SU-DHL-6 (cell line): ENCODE measurements at regions not wholly inside any gene's neighbourhood (a gene's known extent, or its start where the extent isn't known, plus 50 kb on each side); places are given as distances from the start of the nearest gene placed in this dataset.

Source experiments
- H2AFZ ChIP-seq: fragments of 200-600 bp; sonication (generic); 2 replicates; pipeline ENCODE4 v1.6.1; 2014; ENCODE audit warnings: low read depth, mild to moderate bottlenecking, moderate library complexity, mixed read lengths, antibody characterized with exemption, low read length; ENCODE audit not compliant: severe bottlenecking
- H3F3A ChIP-seq: fragments of 200-600 bp; shearing (Covaris generic); 2 replicates; pipeline ENCODE4 v1.6.0; 2016; ENCODE audit warnings: antibody characterized with exemption, mild to moderate bottlenecking; ENCODE audit not compliant: insufficient read depth
- H3K27ac ChIP-seq: fragments of 200-600 bp; sonication (generic); 2 replicates; pipeline ENCODE4 v1.5.1; 2016; ENCODE audit warnings: low read depth, mild to moderate bottlenecking, low read length, moderate library complexity, mixed read lengths
- H3K27me3 ChIP-seq: fragments of 200-600 bp; sonication (generic), shearing (Covaris generic); 2 replicates; pipeline ENCODE4 v1.6.0; 2014; ENCODE audit warnings: mild to moderate bottlenecking, low read length
- H3K36me3 ChIP-seq: fragments of 200-600 bp; sonication (generic); 2 replicates; pipeline ENCODE4 v1.6.1; 2014; ENCODE audit warnings: mild to moderate bottlenecking, low read length, mixed read lengths
- H3K4me2 ChIP-seq: fragments of 300-600, 200-600 bp; shearing (Covaris generic), sonication (generic); 2 replicates; pipeline ENCODE4 v1.6.0; 2014; ENCODE audit warnings: low read length, low read depth, mild to moderate bottlenecking; ENCODE audit not compliant: poor library complexity, severe bottlenecking
- H3K4me3 ChIP-seq: fragments of 200-600 bp; sonication (generic); 2 replicates; pipeline ENCODE4 v1.5.1; 2014; ENCODE audit warnings: antibody characterized with exemption, low read length, mild to moderate bottlenecking, mixed read lengths; ENCODE audit not compliant: insufficient read depth, poor library complexity, severe bottlenecking
- H3K79me2 ChIP-seq: fragments of 200-600 bp; sonication (generic); 2 replicates; pipeline ENCODE4 v1.6.1; 2014; ENCODE audit warnings: mild to moderate bottlenecking, low read length, moderate library complexity; ENCODE audit not compliant: insufficient read depth
- H3K9ac ChIP-seq: fragments of 200-600 bp; sonication (generic); 2 replicates; pipeline ENCODE4 v1.7.0; 2014; ENCODE audit warnings: mild to moderate bottlenecking, low read length
- H3K9me2 ChIP-seq: fragments of 200-600 bp; sonication (generic); replicated peaks from 2 replicates; pipeline ENCODE4 v1.6.1; 2014; ENCODE audit warnings: low read length; ENCODE audit not compliant: insufficient read depth
- H3K9me3 ChIP-seq: fragments of 200-600 bp; sonication (generic); 2 replicates; pipeline ENCODE4 v1.6.1; 2014; ENCODE audit warnings: low read length, mixed read lengths; ENCODE audit not compliant: insufficient read depth
- H4K20me1 ChIP-seq: fragments of 200-600 bp; sonication (generic); 2 replicates; pipeline ENCODE4 v1.6.1; 2014; ENCODE audit warnings: low read depth, mild to moderate bottlenecking, antibody characterized with exemption, low read length, moderate library complexity, mixed read lengths
- EZH2phosphoT487 ChIP-seq: fragments of 200-600 bp; sonication (generic), shearing (Covaris generic); conservative IDR thresholded peaks from 2 replicates; pipeline ENCODE4 v1.6.1; 2018; ENCODE audit warnings: mild to moderate bottlenecking, antibody characterized with exemption, low read length, moderate library complexity, mixed read lengths
- TF ChIP-seq, protein P1 (sequence below): fragments of 200-600 bp; sonication (generic); IDR thresholded peaks from one replicate; pipeline ENCODE4 v1.5.1; 2017; ENCODE audit warnings: antibody characterized with exemption, mild to moderate bottlenecking, low read length, moderate library complexity; ENCODE audit not compliant: insufficient read depth, poor library complexity, severe bottlenecking

DNA sequence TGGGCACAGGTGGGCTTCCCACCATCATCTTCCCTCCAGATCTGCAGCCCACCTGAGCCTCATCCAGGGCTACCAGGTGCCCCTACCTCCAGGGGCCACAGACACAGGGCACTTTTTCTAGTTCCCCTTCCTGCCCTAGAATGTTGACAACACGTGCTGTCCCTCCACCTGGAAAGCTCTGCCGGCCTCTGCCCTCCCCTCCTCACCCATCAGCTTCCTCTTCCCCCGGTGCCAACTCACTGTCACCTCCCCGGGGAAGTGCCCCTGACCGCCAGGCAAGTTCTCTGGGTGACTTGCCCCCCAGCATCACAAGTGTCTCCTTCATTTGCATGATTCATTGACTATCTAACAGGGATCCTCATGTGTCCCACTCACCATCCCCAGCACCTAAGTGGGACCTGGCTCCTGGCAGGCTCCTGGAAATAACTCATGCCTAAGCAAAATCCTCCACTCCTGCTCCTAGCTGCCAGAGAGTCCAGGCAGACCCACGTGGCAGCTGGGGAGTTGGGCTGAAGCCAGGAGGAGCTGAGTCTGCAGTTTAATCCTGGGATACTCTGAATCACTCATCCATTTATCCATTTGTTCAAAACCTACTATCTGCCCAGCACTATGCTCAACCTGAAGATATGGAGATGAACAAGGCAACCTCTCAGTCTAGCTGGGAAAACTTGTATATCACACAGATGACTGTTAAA, 304.4 kb downstream of the FOXL1 start:
- H3K9ac ChIP-seq = no peak overlapping the region
- no peaks in the 10 kb centered on the region for H3K79me2 ChIP-seq
- no peak overlapping the region for H3K4me3 ChIP-seq
- H3K9me3 ChIP-seq = no peaks in the 10 kb centered on the region
- TF ChIP-seq, protein P1, sequence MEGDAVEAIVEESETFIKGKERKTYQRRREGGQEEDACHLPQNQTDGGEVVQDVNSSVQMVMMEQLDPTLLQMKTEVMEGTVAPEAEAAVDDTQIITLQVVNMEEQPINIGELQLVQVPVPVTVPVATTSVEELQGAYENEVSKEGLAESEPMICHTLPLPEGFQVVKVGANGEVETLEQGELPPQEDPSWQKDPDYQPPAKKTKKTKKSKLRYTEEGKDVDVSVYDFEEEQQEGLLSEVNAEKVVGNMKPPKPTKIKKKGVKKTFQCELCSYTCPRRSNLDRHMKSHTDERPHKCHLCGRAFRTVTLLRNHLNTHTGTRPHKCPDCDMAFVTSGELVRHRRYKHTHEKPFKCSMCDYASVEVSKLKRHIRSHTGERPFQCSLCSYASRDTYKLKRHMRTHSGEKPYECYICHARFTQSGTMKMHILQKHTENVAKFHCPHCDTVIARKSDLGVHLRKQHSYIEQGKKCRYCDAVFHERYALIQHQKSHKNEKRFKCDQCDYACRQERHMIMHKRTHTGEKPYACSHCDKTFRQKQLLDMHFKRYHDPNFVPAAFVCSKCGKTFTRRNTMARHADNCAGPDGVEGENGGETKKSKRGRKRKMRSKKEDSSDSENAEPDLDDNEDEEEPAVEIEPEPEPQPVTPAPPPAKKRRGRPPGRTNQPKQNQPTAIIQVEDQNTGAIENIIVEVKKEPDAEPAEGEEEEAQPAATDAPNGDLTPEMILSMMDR = no peak
- H3K27ac ChIP-seq = no peak overlapping the region
- H3K9me2 ChIP-seq = no peaks in the 10 kb centered on the region
- no peak overlapping the region for H3K4me2 ChIP-seq
- no peaks in the 10 kb centered on the region for H3F3A ChIP-seq
- H3K27me3 ChIP-seq = no peaks in the 10 kb centered on the region
- H4K20me1 ChIP-seq = no peaks in the 10 kb centered on the region
- no peak overlapping the region for H2AFZ ChIP-seq
- no peaks in the 10 kb centered on the region for H3K36me3 ChIP-seq

DNA sequence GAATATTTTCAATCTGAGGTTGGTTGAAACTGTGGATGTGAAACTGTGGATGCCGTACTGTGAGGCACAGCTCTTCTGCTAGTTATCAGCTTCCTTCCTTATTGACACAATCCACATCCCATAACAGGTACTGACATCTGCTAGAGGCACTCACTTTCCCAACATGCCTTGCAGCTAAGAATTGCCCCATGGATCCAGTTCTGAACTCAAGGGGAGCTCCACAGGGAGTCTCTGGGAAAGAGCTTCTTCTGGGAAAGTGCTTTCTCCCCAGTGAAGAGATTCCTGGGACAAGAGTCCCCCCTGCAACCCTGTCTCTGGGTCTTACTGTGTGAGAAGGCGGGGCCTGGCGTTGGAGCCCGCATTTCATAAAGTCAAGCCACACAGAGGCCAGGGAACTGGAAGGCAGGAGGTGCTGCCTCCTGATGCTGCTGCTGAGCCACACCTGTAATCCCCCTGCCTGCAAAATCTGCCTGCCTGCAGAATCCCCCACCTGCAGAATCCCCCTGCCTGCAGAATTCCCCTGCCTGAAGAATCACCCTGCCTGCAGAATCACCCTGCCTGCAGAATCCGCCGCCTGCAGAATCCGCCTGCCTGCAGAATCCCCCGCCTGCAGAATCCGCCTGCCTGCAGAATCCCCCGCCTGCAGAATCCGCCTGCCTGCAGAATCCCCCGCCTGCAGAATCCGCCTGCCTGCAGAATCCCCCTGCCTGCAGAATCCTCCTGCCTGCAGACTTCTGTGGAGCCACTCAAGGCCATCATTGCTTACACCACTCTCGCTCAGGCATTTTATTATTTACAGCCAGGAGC, 305.4 kb downstream of the FOXL1 start:
- TF ChIP-seq EZH2phosphoT487 = no peak
- TF ChIP-seq, protein P1 = no peak
- Histone ChIP-seq H3K9me3 (no peaks in the 10 kb centered on the region), H3K79me2 (no peaks in the 10 kb centered on the region), H3K4me3 (no peak overlapping the region), H3K27me3 (no peaks in the 10 kb centered on the region), H2AFZ (no peak overlapping the region), H3K36me3 (no peaks in the 10 kb centered on the region), H3K9me2 (no peaks in the 10 kb centered on the region), H4K20me1 (no peaks in the 10 kb centered on the region), H3K27ac (no peak overlapping the region), H3K4me2 (no peak overlapping the region), H3K9ac (no peak overlapping the region), H3F3A (no peaks in the 10 kb centered on the region)

DNA sequence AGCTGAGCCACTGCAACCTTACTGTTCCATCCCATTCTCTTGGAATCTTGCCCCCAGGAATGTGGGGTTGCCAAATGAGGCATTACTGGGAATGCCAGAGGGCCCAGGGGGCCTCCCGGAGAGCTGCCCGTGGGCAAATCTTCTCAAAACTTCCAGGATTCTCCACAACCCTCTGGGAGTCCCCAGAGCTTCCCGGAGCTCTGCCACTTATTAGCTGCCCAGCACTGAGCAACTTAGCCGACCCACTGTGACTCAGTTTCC, 306.0 kb downstream of the FOXL1 start:
- H3K4me2 ChIP-seq = no peak overlapping the region
- H3K9ac ChIP-seq = no peak overlapping the region
- H2AFZ ChIP-seq = no peak overlapping the region
- TF ChIP-seq EZH2phosphoT487 = no peak
- TF ChIP-seq, protein P1 = no peak
- H3K36me3 ChIP-seq = no peaks in the 10 kb centered on the region
- no peaks in the 10 kb centered on the region for H3K9me3 ChIP-seq
- H4K20me1 ChIP-seq = no peaks in the 10 kb centered on the region
- H3F3A ChIP-seq = no peaks in the 10 kb centered on the region
- H3K9me2 ChIP-seq = no peaks in the 10 kb centered on the region
- no peaks in the 10 kb centered on the region for H3K79me2 ChIP-seq
- no peaks in the 10 kb centered on the region for H3K27me3 ChIP-seq
- no peak overlapping the region for H3K27ac ChIP-seq
- no peak overlapping the region for H3K4me3 ChIP-seq
